ENCODE measurements at regions not wholly inside any gene's neighbourhood (a gene's known extent, or its start where the extent isn't known, plus 50 kb on each side); places are given as distances from the start of the nearest gene placed in this dataset.

GRCh38 chr14:49017447-49017846, 568.7 kb downstream of the RPS29 start:
- DNase-seq (ENCODE audit: extremely low read depth, low read depth) = no peak
- no peak for TF ChIP-seq CTCF (IDR thresholded peaks at IDR 0.05; ENCODE audit: low read depth, low read length, missing control alignments)
- no peak overlapping the region for H3K4me3 ChIP-seq (replicated peaks; ENCODE audit: low read depth, low read length)

GRCh38 chr14:49016381-49016780, 569.8 kb downstream of the RPS29 start:
- no peak for DNase-seq (ENCODE audit: extremely low read depth, low read depth)
- no peak overlapping the region for H3K4me3 ChIP-seq (replicated peaks; ENCODE audit: low read depth, low read length)
- no peak for TF ChIP-seq CTCF (IDR thresholded peaks at IDR 0.05; ENCODE audit: low read depth, low read length, missing control alignments)

GRCh38 chr14:49014476-49014875, 571.7 kb downstream of the RPS29 start:
- no peak for DNase-seq (ENCODE audit: extremely low read depth, low read depth)
- H3K4me3 ChIP-seq (replicated peaks; ENCODE audit: low read depth, low read length) = no peak overlapping the region
- no peak for TF ChIP-seq CTCF (IDR thresholded peaks at IDR 0.05; ENCODE audit: low read depth, low read length, missing control alignments)

GRCh38 chr14:49008363-49008762, 577.8 kb downstream of the RPS29 start:
- no peak for DNase-seq (ENCODE audit: extremely low read depth, low read depth)
- H3K4me3 ChIP-seq (replicated peaks; ENCODE audit: low read depth, low read length) = no peak overlapping the region
- TF ChIP-seq CTCF (IDR thresholded peaks at IDR 0.05; ENCODE audit: low read depth, low read length, missing control alignments) = no peak

GRCh38 chr14:48991141-48991540, 595.0 kb downstream of the RPS29 start:
- no peak for TF ChIP-seq CTCF (IDR thresholded peaks at IDR 0.05; ENCODE audit: low read depth, low read length, missing control alignments)
- no peak for DNase-seq (ENCODE audit: extremely low read depth, low read depth)
- no peak overlapping the region for H3K4me3 ChIP-seq (replicated peaks; ENCODE audit: low read depth, low read length)

- no peak for TF ChIP-seq CTCF (IDR thresholded peaks at IDR 0.05; ENCODE audit: low read depth, low read length, missing control alignments)
- no peak overlapping the region for H3K4me3 ChIP-seq (replicated peaks; ENCODE audit: low read depth, low read length)
- DNase-seq (ENCODE audit: extremely low read depth, low read depth) = no peak
Measured at GRCh38 chr14:48983351-48983888, 602.8 kb downstream of the RPS29 start.

- no peak overlapping the region for H3K4me3 ChIP-seq (replicated peaks; ENCODE audit: low read depth, low read length)
- DNase-seq (ENCODE audit: extremely low read depth, low read depth) = no peak
- no peak for TF ChIP-seq CTCF (IDR thresholded peaks at IDR 0.05; ENCODE audit: low read depth, low read length, missing control alignments)
Measured at GRCh38 chr14:48974994-48975393, 611.2 kb downstream of the RPS29 start.
